Mesodermal cell (in vitro differentiated cells): ENCODE measurements at regions not wholly inside any gene's neighbourhood (a gene's known extent, or its start where the extent isn't known, plus 50 kb on each side); places are given as distances from the start of the nearest gene placed in this dataset.

Source experiments
- H3K27ac ChIP-seq: 2 replicates; pipeline ENCODE4 v1.7.0; 2013; ENCODE audit warnings: mild to moderate bottlenecking, low read depth, low read length, moderate library complexity; ENCODE audit not compliant: severe bottlenecking
- H3K36me3 ChIP-seq: 2 replicates; pipeline ENCODE4 v1.7.1; 2013; ENCODE audit warnings: mild to moderate bottlenecking, low read length, moderate library complexity; ENCODE audit not compliant: control insufficient read depth, insufficient read depth
- H3K4me1 ChIP-seq: one replicate; pipeline ENCODE4 v1.7.1; 2013; ENCODE audit warnings: mild to moderate bottlenecking, low read length; ENCODE audit not compliant: insufficient read depth, control insufficient read depth, poor library complexity, severe bottlenecking
- H3K4me3 ChIP-seq: 2 replicates; pipeline ENCODE4 v1.7.0; 2013; ENCODE audit warnings: low read length, control low read depth, mild to moderate bottlenecking; ENCODE audit not compliant: insufficient read depth, poor library complexity, severe bottlenecking; ENCODE audit errors: extremely low read depth
- H3K9me3 ChIP-seq: 2 replicates; pipeline ENCODE4 v1.7.1; 2013; ENCODE audit warnings: mild to moderate bottlenecking, low read length, moderate library complexity; ENCODE audit not compliant: control insufficient read depth
- WGBS, 2 experiments: methylation state at CpG; one replicate each; pipeline ENCODE4 v1.1.5; 2013; ENCODE audit warnings: missing lambda C conversion rate in 2 of 2; ENCODE audit not compliant: insufficient coverage in 2 of 2; 5-methylcytosine and 5-hydroxymethylcytosine counted together

DNA sequence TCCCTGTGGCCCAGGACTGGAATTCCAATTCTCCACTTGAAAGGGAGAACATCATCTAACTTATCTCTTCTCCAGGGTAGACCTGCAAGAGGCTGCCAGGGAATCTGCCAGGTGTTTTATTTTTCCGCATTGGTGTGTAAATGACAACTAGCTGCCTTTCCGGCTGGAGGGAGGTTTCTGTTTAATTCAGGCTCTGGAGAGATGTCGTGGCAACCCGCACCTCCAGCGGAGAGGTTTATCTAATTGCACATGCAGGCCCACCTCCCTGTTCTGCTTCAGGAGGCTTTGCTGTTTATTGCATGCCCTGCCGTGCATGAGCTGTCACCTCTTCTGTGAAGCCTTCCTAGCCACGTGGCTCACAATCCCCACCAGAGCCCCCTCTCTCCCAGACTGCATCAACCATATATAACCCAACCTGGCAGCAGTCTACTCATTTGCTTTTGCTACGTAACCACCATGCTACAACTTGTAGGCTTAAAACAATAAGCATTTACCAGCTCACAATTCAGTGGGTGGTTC, 151.6 kb downstream of the C1orf94 start:
- WGBS, 2 experiments = 70 to 72% methylated on average over 4 to 6 of the region's 8 CpGs
- no peak overlapping the region for H3K27ac ChIP-seq

DNA sequence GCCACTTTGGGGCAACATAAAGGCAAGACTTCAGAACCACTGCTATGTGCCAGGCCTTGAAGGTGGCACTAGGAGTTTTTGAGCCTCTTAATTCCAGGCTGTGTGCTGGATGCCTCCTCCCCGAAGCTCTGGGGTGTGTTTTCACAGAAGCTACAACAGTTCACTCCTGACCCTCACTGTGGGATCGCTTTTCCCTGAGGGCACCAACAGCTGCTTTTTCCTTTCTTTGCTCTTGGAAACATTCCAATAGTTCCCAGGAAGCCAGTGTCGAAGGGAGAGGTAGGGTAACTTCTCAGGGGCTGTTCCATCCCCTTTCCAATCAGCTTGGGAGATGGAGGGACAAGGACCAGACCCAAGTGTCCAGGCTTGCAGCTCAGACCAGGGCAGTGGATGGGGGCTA, 153.4 kb downstream of the C1orf94 start:
- Histone ChIP-seq H3K9me3 (no peaks in the 10 kb centered on the region), H3K4me3 (no peak overlapping the region), H3K27ac (no peak overlapping the region), H3K4me1 (no peaks in the 10 kb centered on the region), H3K36me3 (no peaks in the 10 kb centered on the region)
- 73 to 75% methylated on average over 2 of the region's 3 CpGs for WGBS, 2 experiments

More for the DNA sequence above, 151.6 kb downstream of the C1orf94 start:
- Histone ChIP-seq H3K36me3 (no peaks in the 10 kb centered on the region), H3K9me3 (no peaks in the 10 kb centered on the region), H3K4me1 (no peaks in the 10 kb centered on the region), H3K4me3 (no peak overlapping the region)

DNA sequence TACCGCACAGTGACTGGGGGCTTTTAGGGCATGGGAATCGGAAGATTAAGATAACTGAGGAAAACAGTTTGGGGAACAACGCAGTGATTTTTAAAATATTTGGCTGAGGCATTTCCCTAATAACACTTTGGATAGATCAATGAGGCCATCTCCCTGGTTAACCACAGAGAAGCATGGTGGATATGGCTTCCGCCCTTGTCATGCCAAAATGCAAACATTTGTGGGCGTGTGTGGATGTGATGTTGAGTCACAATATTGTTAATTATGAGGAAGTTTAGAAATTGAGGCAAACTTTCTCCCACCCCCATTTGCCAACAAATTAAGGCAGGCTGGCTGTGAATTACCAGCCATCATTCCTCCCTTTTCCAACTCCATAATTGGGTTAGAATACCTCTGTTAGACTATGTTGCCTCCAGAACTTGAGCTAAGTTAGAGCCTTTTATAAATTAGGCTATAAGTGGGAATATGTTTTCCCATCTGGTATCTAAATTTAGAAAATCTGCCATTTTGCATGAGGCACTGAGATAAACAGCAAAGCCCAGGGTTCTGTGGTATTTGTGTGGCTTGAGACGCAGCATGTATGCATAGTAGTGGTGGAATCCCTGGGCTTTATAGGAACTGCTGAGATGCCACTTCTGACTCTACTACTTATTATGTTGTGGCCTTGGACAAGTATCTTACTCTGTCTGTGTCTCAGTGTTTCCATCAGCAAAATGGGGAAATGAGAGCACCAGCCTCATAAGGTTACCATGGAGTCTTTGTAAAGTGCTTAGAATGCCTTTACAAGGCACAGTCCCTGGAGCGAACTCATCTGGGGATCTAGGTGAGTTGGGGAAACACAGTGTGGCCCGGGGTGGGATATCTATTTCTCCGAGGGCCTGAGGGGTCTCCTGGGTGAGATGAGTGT, 154.6 kb downstream of the C1orf94 start:
- Histone ChIP-seq H3K4me1 (no peaks in the 10 kb centered on the region), H3K9me3 (no peaks in the 10 kb centered on the region), H3K4me3 (no peak overlapping the region), H3K36me3 (no peaks in the 10 kb centered on the region), H3K27ac (no peak overlapping the region)
- 77 to 89% methylated on average over 5 to 6 of the region's 9 CpGs for WGBS, 2 experiments

DNA sequence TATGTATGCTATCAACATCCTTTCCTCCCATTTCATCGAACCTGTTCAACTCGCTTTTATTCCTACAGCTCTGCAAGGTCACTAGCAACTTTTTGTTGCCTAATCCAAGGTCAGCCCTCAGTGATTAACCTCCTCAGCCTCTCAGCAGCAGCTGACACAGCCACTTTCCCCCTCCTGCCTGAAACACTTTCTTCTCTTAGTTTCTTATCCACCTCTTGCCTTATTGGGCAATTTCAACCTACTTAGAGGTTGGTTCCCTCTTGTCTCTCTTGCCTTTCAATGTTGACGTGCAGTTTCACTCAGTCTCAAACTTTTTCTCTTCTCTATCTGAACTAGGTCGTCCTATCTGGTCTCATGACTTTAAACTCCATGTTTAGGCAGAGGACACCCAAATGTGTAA, 156.3 kb downstream of the C1orf94 start:
- H3K27ac ChIP-seq = no peak overlapping the region
- H3K4me3 ChIP-seq = no peak overlapping the region
- no peaks in the 10 kb centered on the region for H3K36me3 ChIP-seq
- H3K4me1 ChIP-seq = no peaks in the 10 kb centered on the region
- WGBS, 2 experiments = 57 to 67% methylated on average over 4 of the region's 4 CpGs
- no peaks in the 10 kb centered on the region for H3K9me3 ChIP-seq

DNA sequence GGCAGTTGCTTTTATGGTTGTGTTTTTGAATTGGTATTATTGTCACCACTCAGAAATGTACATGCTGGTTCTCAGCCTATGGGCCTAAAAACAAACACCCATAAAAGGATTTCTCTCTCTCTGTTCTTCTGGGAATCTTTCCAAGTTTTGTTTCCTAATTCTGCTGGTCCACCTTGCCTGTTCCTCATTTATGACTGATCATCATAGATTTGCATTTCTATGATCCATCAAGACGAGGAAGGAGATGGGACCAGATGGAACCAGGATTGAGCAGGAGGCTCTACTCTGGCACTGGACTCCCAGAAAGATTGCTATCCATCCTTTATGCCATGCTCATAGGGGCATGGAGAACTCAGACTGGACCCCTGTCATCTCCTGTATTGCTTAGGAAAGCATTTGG, 162.2 kb downstream of the C1orf94 start:
- 80% methylated on average over 1 of the region's 1 CpG; no CpG with 5 or more reads in 1 of the 2 experiments for WGBS, 2 experiments

DNA sequence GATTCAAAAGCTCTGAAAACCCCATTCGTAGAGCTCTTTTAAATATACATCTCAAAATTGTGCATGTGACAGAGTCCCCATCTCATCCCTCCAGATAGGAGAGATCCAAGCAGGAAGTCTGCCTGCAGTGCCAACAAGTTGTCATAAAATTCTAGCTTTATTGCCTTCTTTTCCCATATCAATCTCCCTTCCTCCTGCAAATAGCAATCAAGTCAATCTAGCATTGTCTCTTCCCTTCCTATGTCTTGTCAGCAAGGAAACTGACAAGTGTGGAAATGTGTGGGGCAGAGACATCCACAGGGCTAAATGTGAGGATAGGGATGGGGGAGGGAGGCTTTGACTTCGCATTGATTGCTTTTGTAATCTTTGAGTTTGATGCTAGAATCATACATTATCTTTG, 165.2 kb downstream of the C1orf94 start:
- no peak overlapping the region for H3K27ac ChIP-seq
- H3K9me3 ChIP-seq = no peaks in the 10 kb centered on the region
- 83% methylated on average over 1 of the region's 2 CpGs for WGBS, 2 experiments
- no peak overlapping the region for H3K4me3 ChIP-seq
- H3K4me1 ChIP-seq = no peaks in the 10 kb centered on the region
- no peaks in the 10 kb centered on the region for H3K36me3 ChIP-seq

More for the DNA sequence above, 162.2 kb downstream of the C1orf94 start:
- Histone ChIP-seq H3K4me1 (no peaks in the 10 kb centered on the region), H3K9me3 (no peaks in the 10 kb centered on the region), H3K4me3 (no peak overlapping the region), H3K27ac (no peak overlapping the region), H3K36me3 (no peaks in the 10 kb centered on the region)

DNA sequence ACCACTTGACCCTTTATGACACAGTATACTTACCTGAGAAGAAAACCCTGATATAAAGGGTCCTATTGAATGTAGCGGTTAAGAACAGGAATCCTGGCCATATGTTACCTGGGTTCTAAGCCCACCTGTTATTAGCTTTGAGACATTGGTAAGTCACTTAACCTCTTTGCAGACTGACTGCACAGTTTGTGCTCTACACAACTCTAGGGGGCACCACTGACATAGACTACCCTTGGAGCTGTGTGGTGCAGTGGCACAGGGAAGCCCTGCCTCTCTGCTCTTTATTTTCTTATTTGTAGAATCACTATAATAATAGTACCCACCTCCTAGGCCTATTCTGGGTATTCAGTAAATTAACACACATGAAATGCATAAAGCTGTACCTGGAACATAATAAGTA, 165.6 kb downstream of the C1orf94 start:
- no peaks in the 10 kb centered on the region for H3K4me1 ChIP-seq
- H3K27ac ChIP-seq = no peak overlapping the region
- H3K36me3 ChIP-seq = no peaks in the 10 kb centered on the region
- WGBS, 2 experiments = 100% methylated on average over 1 of the region's 1 CpG; no CpG with 5 or more reads in 1 of the 2 experiments
- H3K4me3 ChIP-seq = no peak overlapping the region
- H3K9me3 ChIP-seq = no peaks in the 10 kb centered on the region

DNA sequence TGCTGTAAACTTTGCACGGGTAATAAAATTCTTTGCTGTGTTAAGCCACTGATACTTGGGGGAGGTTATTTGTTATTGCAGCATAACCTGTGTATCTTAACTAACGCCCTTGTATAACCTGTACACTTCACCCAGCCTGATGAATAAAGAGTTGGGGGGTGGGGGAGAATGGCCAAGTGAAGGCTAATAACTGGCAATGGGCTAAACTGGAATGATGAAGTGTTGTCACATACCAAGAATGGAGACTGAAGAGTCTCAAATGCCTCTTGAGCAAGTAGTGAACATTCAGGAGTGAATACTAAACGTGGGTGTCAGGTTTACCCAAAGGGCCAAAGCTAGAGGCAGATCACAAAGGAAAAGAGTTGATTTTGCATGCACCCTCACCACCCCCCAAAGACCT, 169.4 kb downstream of the C1orf94 start:
- no peaks in the 10 kb centered on the region for H3K36me3 ChIP-seq
- WGBS, 2 experiments = 80% methylated on average over 1 of the region's 3 CpGs; no CpG with 5 or more reads in 1 of the 2 experiments
- no peaks in the 10 kb centered on the region for H3K9me3 ChIP-seq
- H3K4me1 ChIP-seq = no peaks in the 10 kb centered on the region
- no peak overlapping the region for H3K27ac ChIP-seq
- no peak overlapping the region for H3K4me3 ChIP-seq

DNA sequence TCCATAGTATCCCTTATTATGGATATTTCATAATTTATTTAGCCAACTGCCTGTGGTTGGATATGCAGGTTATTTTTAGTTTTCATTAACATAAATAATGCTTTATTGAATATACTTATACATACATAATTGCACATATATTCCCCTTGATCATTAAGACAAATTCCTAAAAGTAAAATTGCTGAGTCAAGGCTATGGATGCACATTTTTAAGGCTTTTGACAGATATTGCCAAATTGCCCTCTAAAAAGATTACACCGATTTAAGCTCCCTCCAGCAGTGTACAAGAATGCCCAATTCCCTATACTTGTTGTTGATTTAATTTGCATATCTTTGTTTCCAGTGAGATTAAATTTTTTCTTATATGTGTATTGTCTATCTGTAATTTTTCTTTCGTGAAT, 176.7 kb downstream of the C1orf94 start:
- H3K4me3 ChIP-seq = no peak overlapping the region
- H3K4me1 ChIP-seq = no peaks in the 10 kb centered on the region
- H3K36me3 ChIP-seq = no peaks in the 10 kb centered on the region
- WGBS, 2 experiments = no CpG with 5 or more reads among the region's 2 CpGs
- H3K27ac ChIP-seq = no peak overlapping the region
- no peaks in the 10 kb centered on the region for H3K9me3 ChIP-seq

DNA sequence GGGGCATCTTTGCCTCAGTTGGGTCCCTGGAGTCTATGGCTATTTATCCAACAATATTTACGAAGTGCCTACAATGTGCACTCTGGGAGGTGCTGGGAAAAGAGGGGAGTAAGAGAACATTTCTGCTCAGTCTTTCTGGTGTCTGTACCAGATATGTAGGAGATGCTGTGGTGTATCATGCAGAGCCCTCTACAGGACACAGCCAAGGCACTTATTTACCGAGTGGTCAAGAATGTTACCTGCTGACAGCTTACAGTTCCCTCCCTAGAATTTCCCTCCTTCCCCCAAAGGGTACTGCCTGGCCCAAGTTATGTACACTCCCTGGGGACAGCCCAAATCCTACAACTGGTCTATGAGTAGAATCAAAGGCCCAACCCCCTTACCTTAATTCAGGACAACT, 177.7 kb downstream of the C1orf94 start:
- WGBS, 2 experiments = 100% methylated on average over 1 of the region's 2 CpGs; no CpG with 5 or more reads in 1 of the 2 experiments
- H3K4me1 ChIP-seq = no peaks in the 10 kb centered on the region
- no peaks in the 10 kb centered on the region for H3K36me3 ChIP-seq
- no peaks in the 10 kb centered on the region for H3K9me3 ChIP-seq
- H3K27ac ChIP-seq = no peak overlapping the region
- H3K4me3 ChIP-seq = no peak overlapping the region

DNA sequence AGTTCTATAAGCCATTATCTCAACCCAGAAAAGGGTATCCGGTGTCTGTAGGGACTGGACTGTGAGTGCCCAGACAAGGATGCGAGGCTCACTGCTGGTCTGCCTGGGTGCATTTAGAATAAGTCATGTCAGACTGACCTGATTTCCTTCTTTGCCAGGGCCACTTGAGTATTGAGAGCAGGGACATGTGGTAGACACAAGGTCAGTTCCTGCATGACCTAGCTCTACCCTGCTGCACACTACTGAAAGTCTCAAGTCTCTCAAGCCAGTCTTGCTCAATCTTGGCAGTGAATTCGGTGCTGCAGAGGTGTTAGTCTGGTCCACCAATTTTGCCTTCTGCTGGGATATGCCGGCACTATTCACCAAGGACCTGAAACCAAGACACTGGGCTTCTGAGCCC, 180.1 kb downstream of the C1orf94 start:
- Histone ChIP-seq H3K9me3 (no peaks in the 10 kb centered on the region), H3K27ac (no peak overlapping the region), H3K36me3 (no peaks in the 10 kb centered on the region), H3K4me1 (no peaks in the 10 kb centered on the region), H3K4me3 (no peak overlapping the region)
- WGBS, 2 experiments = 88 to 89% methylated on average over 4 of the region's 4 CpGs
